Adrenal gland (tissue), 9 donors: ENCODE measurements at regions not wholly inside any gene's neighbourhood (a gene's known extent, or its start where the extent isn't known, plus 50 kb on each side); places are given as distances from the start of the nearest gene placed in this dataset.

Experiments
- DNase-seq, 7 donors: peaks; one replicate each; pipeline ENCODE4 v3.0.0-alpha.2; 2019 to 2020
- H3K27ac ChIP-seq, 5 donors: fragments of 200-600 bp; sonication (generic) in 4 of 5; 1 replicate in 3 of 5; 2 replicates in 2 of 5; pipeline versions ENCODE4 v1.5.1 to v1.8.0; 2016 to 2020; ENCODE audit warnings: mild to moderate bottlenecking in 1 of 5
- H3K27me3 ChIP-seq: fragments of 200-600 bp; 2 replicates; pipeline ENCODE4 v1.8.0; 2021
- H3K36me3 ChIP-seq, 2 donors: fragments of 200-600 bp; replicated peaks in 1 of 2; 1 replicate in 1 of 2; 2 replicates in 1 of 2; pipeline versions ENCODE4 v1.5.1 to v1.8.0; 2018 to 2022
- H3K4me1 ChIP-seq, 2 donors: fragments of 200-600 bp; replicated peaks in 1 of 2; 1 replicate in 1 of 2; 2 replicates in 1 of 2; pipeline versions ENCODE4 v1.5.1 to v1.8.0; 2018 to 2021
- H3K4me3 ChIP-seq, 4 donors: fragments of 200-600 bp; sonication (generic) in 3 of 4; one replicate each; pipeline ENCODE4 v1.5.1; 2016 to 2018
- H3K9me3 ChIP-seq, 3 donors: fragments of 200-600 bp; sonication (generic) in 1 of 3; replicated peaks in 1 of 3; 1 replicate in 2 of 3; 2 replicates in 1 of 3; pipeline versions ENCODE4 v1.5.1 to v1.8.0; 2016 to 2021
- POLR2A ChIP-seq, 2 donors: fragments of 450-650 bp; IDR thresholded peaks; one replicate each; pipeline ENCODE4 v1.6.1; 2017; ENCODE audit warnings: antibody characterized with exemption in 2 of 2, mild to moderate bottlenecking in 2 of 2, moderate library complexity in 1 of 2
- WGBS, 4 donors: extraction: QIAGEN DNeasy Blood & Tissue Kit in 2 of 4; methylation state at CpG; one replicate each; pipeline versions ENCODE4 v1.1.5 to v1.1.7; 2013 to 2017; 5-methylcytosine and 5-hydroxymethylcytosine counted together
- intact Hi-C, 2 donors: fragments of 100-400 bp; cut with DNase I; formaldehyde crosslinking; loops; one replicate each; pipeline versions ENCODE4 v1.14.1 to v1.15.0; 2022 to 2023
- TF ChIP-seq, protein P1 (sequence below), 6 experiments: fragments of 450-650 bp in 4 of 6; fragments of 200-600 bp in 2 of 6; sonication (generic) in 1 of 6; IDR thresholded peaks; 1 replicate in 5 of 6; 2 replicates in 1 of 6; pipeline versions ENCODE4 v1.5.1 to v1.8.0; 2016 to 2021; ENCODE audit warnings: antibody characterized with exemption in 6 of 6, mild to moderate bottlenecking in 2 of 6, moderate library complexity in 1 of 6
- donor health status: healthy with polysubstance abuse.
- donor health status: Bipolar disorder and iron deficiency.
- donor health status: DM: yes; HTN: yes; CAD: no.
- donor health status: DM: no; HTN: no; CAD: no.
- donor health status: DM: no; HTN: no; CAD: no.

DNA sequence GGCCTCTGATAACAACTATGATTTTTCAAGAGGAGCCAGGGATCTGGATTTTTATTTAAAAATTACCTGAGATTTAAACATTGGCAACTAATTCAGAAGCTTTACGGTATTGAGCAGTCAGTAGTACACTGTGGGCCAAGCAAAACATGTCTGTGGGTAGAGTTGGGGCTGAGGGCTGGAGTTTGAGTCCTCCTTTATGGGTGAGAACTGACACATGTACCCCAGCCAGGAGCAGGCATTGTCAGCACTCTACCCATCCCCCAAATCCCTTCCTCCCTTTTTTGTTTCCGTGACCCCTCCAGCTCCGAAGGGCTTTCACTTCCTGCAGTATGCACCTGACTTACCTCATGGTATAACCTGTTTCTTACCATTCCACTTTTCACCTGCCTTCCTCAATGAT, 131.4 kb downstream of the SNX5 start:
- intact Hi-C loops: no loop called here
- H3K4me3 ChIP-seq: no peak overlapping the region
- peak overlapping the region in 2 of 5 donors; percentile 74 to 87 for H3K27ac ChIP-seq
- TF ChIP-seq, protein P1, sequence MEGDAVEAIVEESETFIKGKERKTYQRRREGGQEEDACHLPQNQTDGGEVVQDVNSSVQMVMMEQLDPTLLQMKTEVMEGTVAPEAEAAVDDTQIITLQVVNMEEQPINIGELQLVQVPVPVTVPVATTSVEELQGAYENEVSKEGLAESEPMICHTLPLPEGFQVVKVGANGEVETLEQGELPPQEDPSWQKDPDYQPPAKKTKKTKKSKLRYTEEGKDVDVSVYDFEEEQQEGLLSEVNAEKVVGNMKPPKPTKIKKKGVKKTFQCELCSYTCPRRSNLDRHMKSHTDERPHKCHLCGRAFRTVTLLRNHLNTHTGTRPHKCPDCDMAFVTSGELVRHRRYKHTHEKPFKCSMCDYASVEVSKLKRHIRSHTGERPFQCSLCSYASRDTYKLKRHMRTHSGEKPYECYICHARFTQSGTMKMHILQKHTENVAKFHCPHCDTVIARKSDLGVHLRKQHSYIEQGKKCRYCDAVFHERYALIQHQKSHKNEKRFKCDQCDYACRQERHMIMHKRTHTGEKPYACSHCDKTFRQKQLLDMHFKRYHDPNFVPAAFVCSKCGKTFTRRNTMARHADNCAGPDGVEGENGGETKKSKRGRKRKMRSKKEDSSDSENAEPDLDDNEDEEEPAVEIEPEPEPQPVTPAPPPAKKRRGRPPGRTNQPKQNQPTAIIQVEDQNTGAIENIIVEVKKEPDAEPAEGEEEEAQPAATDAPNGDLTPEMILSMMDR (IDR thresholded peaks at IDR 0.05): no peak
- TF ChIP-seq POLR2A (IDR thresholded peaks at IDR 0.05): no peak
- no peaks in the 10 kb centered on the region for H3K36me3 ChIP-seq
- no peaks in the 10 kb centered on the region for H3K27me3 ChIP-seq
- WGBS, 4 donors: 88 to 92% (median 90%) methylated on average over 3 of the region's 3 CpGs
- H3K9me3 ChIP-seq: no peaks in the 10 kb centered on the region
- no peak for DNase-seq
- peaks cover 5 to 14% of the 10 kb centered on the region in 2 donors for H3K4me1 ChIP-seq

DNA sequence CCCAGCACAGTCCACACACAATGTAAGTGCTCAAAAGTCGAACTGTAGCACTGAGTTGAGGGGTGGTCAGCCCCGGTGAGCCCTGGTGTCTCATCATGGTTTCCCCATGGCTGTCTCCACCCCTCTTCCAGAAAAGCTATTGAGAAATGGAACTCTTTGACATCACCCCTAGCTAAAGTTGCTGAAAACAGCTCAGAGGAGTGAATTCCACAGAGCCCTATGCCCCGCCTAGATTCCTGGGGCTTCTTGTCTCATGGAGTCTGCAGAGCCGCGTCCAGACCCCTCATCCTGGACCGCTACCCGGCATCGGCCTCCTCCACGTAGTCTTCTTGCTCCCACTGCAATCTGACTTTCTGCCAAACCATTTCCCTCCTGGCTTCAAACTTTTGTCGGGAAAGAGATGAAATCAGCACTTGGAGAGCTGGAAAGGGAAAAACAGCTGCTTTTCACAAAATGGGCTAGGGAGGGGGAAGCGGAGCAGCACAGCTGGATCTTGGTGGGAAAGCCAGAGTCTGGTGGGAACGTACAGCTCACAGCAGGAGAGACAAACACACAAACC, 132.2 kb downstream of the SNX5 start:
- 50 to 71% (median 67%) methylated on average over 12 of the region's 12 CpGs for WGBS, 4 donors
- intact Hi-C loops: no loop called here
- peak in 6 of 7 donors; percentile 34 to 62 (median 41) for DNase-seq
- H3K9me3 ChIP-seq: no peaks in the 10 kb centered on the region
- TF ChIP-seq, protein P1 (IDR thresholded peaks at IDR 0.05): no peak
- TF ChIP-seq POLR2A (IDR thresholded peaks at IDR 0.05): no peak
- no peak overlapping the region for H3K4me3 ChIP-seq
- peak overlapping the region in 3 of 5 donors; percentile 14 to 87 (median 74) for H3K27ac ChIP-seq
- no peaks in the 10 kb centered on the region for H3K27me3 ChIP-seq
- peaks cover 5 to 13% of the 10 kb centered on the region in 2 donors for H3K4me1 ChIP-seq
- H3K36me3 ChIP-seq: no peaks in the 10 kb centered on the region

DNA sequence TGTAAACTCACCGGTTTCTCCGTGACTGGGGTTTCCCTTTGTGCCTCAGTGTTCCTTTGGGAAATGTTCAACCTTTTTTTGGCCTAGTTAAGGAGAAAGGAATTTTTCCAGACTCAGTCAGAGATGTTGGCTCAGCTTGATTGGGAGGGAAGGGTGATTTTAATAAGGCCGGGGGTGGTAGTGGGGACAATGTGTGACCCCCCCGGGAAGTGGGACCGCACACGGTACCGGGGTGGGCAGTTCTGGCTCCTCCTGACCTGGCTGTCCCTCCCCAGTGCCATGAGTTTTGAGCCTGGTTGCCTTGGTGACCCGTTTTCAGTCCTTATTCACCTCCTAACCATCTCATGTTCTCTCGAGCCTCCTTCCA, 132.7 kb downstream of the SNX5 start:
- no peaks in the 10 kb centered on the region for H3K27me3 ChIP-seq
- TF ChIP-seq, protein P1 (IDR thresholded peaks at IDR 0.05): no peak
- no peak for TF ChIP-seq POLR2A (IDR thresholded peaks at IDR 0.05)
- H3K27ac ChIP-seq: peak overlapping the region in 3 of 5 donors; percentile 14 to 87 (median 74)
- intact Hi-C loops: no loop called here
- DNase-seq: no peak
- peaks cover 5 to 13% of the 10 kb centered on the region in 2 donors for H3K4me1 ChIP-seq
- H3K4me3 ChIP-seq: no peak overlapping the region
- H3K9me3 ChIP-seq: no peaks in the 10 kb centered on the region
- WGBS, 4 donors: 78 to 84% (median 79%) methylated on average over 9 of the region's 9 CpGs
- no peaks in the 10 kb centered on the region for H3K36me3 ChIP-seq

DNA sequence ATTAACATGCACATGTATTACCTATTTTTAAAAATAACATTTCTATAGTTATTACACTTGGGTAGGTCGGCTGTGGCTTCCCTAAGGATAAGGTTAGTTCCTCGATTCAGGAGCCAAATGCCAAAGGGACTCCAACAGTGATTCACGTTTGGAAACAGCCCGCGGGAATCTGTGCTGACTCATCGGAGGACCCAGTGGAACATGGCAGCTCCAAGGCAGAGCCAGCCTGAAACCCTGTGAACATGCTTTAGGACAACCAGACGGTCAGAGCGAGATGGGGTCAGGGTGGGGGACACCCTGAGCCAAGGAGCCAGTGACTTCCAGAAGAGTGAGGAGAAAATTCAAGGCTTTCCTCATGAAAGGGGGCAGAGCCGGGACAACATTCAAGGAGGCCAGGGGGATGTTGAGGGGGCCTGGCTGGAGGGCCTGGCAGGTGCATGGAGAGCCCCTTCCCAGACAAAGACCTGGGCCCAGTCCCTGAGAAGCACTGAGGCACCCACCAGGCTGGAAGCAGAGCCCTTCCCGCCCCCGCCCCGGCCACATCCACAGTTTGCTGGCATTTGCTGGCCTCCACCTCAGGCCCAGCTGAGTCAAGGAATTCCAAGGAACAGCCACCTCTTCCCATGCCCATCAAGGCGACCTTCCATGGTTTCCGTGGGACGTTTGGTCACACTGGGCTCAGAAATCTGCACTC, 133.2 kb downstream of the SNX5 start:
- Histone ChIP-seq H3K9me3 (no peaks in the 10 kb centered on the region), H3K4me3 (no peak overlapping the region), H3K4me1 (peaks cover 5 to 13% of the 10 kb centered on the region in 2 donors), H3K36me3 (no peaks in the 10 kb centered on the region), H3K27me3 (no peaks in the 10 kb centered on the region), H3K27ac (peak overlapping the region in 3 of 5 donors; percentile 10 to 87 (median 74))
- DNase-seq: peak; percentile 66 to 88 (median 84)
- 59 to 62% (median 60%) methylated on average over 12 to 15 of the region's 15 CpGs for WGBS, 4 donors
- TF ChIP-seq, protein P1 (IDR thresholded peaks at IDR 0.05): no peak
- TF ChIP-seq POLR2A (IDR thresholded peaks at IDR 0.05): no peak
- intact Hi-C loops: no loop called here
